CD4-positive, alpha-beta T cell treated with Interleukin-1 beta for 1 hour (primary cell): ENCODE measurements at regions not wholly inside any gene's neighbourhood (a gene's known extent, or its start where the extent isn't known, plus 50 kb on each side); places are given as distances from the start of the nearest gene placed in this dataset.
"Not testable (repeated sequence)": the region's sequence is repeated elsewhere in the genome, so short reads cannot be mapped to it uniquely, and the experiment has no call there.

Experiments
- DNase-seq, 2 donors: peaks; one replicate each; pipeline ENCODE4 v3.0.0-alpha.2; 2020 to 2022

DNA sequence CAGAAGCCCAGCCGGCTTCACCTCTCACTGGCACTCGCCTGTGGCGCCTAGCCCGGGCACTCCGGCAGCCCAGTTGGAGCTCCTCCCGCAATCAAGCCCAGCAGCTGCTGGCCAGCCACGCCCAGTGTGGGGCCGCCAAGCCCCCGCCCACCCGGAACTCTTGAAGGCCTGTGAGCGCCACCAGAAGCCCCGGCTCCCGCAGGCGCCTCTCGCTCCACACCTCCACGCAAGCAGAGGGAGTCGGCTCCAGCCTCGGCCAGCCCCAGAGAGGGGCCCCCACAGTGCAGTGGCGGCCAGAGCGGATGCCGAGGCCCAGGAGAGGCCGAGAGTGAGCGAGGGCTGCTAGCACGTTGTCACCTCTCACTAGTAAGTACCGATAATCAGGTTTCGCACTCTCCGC is 240.7 kb downstream of the TFEC start:
- DNase-seq, result no peak

DNA sequence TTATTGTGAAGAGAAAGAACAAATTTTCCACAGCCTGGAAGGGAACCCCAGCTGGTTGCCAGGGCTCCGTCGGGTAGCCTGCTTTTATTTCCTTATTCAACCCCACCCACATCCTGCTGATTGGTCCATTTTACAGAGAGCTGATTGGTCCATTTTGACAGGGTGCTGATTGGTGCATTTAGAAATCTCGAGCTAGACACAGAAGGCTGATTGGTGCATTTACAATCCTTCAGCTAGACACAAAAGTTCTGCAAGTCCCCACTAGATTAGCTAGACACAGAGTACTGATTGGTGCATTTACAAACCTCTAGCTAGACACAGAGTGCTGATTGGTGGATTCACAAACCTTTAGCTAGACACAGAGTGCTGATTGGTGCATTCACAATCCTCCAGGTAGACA is 241.1 kb downstream of the TFEC start:
- not testable (repeated sequence) for DNase-seq

DNA sequence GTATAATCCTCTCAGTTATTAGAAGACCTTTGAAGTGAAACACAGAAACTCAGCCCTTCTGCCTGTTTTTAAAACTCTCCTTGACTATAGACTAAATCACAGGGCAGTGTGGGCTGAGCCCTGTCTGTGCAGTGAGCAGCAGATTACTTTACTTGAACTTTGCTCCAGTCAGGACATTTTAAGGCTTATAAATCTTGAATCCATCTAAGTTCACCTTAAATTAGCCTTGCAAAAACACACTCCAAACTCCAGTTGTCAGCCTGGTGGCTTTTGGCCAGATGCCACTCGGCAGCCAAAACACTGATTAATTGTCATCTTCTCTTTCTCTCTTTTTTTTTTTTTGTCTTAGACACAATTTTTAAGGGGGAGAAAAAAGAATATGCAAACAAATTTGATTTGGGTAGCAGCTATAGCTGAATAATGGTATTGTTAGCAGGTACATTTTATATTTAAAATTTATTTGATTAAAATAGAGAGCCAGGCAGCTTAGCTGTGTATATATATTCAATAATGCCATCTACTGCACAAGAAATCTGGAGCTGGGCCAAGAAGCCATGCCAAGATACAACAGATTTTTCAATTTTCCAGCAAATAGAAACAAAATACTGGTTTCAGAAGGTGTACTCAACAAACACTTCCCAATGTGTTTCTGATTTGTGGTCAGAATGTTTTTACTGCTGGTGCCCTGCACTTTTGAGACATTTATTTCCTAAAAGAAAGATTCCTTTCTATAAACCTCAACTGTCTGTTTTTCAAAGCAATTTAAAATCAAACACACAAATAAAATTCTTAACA is 247.7 kb downstream of the TFEC start:
- no peak for DNase-seq

DNA sequence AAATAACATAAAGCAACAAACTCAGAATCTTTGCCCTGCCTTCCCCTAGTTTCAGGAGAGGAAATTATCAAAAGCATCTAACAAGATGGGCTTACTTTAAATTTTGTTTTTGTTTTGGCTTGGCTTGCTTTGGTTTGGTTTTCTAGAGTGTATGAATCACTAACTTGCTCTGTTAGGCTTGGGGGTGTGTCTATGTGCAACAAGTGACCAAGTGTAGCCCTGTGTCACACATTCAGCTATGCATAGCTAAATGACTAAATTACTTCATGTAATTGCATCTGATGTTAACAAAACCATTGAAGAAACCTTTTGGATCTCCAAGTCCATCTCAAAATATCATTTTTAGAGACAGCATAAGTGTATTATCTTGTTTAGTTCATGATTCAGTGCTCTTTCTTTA is 251.0 kb downstream of the TFEC start:
- no peak for DNase-seq

DNA sequence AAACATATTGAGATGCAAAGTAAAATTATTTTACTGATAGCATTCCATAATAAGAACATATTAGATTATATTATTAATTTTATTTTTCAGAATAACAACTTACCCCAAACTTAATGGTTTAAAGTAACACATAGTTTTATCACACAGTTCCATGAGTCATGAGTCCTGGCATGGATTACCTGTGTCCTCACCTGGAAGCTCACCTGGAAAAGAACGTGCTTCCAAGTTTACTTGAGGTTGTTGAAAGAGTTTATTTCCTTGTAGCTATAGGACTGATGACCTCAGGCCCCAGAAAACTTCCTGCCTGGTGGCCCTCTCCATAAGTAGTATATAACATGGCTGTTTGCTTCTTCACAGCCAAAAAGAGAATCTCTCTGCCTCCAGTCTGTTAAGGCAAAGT is 254.6 kb downstream of the TFEC start:
- DNase-seq, result no peak

DNA sequence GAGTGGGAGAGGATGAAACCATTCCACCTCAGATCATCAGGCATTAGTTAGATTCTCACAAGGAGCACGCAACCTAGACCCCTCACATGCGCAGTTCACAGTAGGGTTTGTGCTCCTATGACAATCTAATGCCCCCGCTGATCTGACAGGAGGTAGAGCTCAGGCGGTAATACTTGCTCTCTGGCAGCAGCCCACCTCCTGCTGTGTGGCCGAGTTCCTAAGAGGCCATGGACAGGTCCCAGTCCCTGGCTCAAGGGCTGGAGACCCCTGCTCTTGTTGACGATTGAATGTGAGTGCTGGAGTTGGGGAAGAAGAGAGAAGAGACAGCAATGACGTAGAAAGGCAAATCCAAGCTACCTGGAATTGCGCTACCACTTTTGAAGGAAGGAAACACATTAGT is 267.2 kb downstream of the TFEC start:
- DNase-seq, result no peak

DNA sequence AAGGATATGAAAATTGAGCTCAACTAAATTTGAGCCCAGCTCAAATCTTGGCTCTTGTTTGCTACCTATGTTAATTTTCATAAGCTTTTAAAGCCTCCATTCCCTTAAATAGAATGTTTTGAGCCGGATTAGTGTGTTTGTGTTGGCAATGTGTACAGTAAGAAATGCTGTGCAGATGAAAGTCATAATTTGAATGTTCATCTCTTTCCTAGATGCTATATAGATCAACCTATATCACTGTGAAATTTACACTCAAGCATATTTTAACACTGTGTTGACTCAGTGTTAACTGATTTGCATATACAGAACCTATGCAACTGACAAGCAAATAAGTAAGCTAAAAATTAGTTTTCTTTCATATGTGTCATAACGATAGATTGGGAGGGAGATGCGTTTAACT is 272.5 kb downstream of the TFEC start:
- no peak for DNase-seq

DNA sequence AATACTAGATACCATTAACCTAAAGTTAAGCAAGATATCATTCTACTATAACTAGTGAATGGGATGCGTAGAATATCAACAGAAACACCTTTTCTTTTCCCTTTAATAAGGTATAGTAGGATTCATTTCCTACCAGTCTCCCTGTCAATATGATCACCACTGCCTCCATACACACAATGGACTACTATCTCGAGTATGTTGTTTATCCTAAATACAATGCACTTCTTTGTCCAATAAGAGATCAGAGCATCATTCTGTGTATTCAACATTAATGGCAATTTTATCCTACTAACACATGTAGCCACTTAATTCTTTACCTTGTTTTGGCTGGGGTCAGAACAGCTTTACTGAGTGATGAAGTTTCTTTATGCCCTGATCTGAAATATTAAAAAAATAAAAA is 276.3 kb downstream of the TFEC start:
- DNase-seq, result no peak

DNA sequence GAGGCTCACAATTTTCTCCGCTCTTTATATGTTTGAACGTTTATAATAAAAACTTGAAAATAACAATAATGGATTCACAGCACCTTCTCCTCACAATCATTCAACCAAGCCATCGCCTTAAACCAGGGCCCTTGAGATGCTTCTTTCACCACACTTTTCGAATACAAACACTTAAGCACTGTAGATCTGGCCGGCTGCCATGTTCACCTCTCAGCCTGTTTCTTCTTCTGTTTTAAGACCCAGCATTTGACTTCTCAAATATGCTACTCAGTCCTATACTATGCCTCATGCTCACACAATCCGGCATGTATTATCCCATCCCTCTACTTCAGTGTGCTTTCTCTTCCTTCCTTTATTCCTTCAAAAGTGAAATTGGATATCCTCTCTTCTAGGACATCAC is 280.6 kb downstream of the TFEC start:
- no peak for DNase-seq

DNA sequence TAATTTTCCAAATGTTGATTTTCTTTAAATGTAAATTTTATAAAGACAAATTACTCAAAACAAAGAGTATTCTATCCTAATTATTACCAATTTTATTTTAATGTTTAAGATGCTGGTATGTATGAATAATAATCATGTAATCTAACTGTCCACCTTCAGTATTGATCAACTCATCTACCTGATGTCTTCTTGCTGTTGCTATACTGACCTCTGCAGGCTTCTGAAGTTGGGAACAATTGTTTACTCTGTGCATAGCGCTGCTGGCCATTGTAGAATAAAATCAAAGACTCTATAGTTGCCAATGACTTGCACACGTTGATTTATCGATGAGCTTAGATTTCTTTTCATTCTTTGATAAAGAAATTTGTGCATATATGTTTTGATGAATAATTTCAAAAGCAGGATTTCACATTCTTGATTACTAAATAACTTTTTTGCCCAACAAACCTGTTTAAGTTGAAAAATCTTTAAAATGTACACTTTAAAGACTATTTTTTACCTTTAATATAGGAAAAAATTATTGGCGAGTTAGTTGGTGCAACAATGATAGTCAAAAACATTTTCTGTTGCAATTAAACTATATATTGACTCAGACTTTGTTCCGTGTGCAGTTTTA is 282.3 kb downstream of the TFEC start:
- peak in 1 of 2 donors; percentile 16 for DNase-seq

DNA sequence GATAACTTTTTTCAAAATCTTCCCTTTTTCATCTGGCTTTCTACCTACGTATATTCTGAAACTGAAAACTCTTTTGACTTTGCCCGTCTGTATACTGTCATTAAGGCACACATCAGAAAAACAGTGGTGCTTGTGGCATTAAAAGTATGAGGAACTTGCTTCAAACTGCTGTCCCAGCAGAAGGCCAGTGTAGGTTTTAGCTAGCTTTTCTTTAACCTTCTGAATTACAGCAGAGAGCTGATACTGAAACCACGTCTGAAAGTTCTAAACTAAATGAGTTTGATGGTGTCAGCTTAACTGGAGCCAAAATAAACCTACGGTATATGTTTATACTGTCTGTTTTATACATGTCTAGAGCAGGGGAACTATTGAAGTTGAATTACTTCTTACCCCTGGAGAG is 283.4 kb downstream of the TFEC start:
- no peak for DNase-seq

DNA sequence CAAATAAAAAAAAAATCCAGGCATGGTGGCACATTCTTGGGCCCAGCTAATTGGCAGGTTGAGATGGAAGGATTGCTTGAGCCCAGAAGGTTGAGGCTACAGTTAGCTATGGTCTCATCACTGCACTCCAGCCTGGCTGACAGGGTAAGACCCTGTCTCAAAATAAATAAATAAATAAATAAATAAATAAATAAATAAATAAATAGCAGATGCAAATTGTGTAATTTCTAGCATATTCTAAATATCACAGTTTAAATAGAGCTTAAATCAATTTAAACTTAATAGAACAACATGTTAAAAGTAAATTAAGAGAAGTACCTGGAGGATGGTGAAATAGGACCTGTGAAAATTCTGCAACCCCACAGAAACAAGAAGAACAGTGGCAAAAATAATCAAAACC is 290.5 kb downstream of the TFEC start:
- DNase-seq, result no peak

DNA sequence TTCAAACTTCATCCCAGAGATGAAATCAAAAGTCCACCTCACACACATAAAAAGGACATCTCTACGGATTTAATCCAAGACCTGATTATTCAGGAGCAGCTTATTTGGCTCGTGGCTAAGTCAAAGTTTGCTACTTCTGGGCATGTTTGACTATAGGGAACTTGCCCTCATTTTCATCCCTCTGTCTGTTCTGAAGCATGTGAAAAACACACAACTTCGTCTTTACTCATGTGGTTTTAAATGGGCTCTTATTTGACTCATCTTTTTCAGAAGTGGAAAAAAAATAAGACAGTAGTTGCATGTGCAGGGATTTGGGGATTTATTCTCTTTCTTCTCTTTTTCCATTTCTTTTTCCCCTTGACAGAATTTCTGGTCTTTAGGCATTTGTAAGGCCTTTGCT is 295.9 kb downstream of the TFEC start:
- DNase-seq, result no peak

DNA sequence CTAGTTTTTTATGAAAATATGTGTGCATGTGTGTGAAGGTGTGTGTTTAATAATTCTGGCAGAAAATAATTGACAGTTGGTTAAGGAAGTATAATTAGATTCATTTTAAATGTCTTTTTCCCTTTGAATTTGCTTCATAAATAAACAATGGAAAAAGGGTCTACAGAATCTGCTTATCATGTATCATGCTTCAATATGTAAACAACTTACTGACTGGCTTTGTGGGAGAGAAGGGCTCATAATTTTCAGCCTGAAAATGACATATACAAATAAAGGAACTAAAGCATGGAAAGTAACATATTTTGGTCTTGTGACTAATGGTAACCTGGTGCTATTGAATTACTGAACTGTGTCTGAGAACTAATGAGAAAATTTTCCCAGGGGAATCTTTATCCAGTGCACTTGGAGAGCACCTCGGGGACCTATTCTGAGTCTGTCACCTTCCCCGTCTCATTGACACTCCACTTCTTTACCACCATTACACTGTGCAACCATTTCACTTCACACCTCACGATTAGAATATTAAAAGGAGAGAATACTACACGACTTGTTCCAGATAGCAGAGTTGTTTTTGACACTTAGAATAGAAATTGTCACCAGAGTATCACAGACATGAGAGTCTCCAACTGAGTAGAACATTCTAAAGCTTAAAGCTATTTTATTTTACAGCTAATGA is 298.6 kb downstream of the TFEC start:
- no peak for DNase-seq

DNA sequence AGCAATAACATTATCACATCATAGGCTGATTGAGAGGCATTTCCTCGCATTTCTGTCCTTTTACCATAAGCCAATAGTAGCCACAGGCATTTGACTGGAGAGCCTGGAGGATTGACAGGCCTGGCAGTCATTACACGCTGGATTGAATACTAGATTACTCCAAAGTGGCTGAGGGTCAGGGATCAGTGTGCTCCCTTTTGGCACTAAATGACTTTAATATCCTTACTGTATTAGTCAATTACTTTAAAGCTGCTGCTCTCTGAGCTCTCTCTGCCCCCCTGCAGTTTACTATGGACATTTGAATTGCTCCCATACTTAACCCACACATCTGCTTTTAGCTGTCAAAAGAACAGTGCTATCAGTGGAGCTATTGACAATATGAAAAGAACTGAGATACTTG is 302.0 kb downstream of the TFEC start:
- DNase-seq, result no peak

DNA sequence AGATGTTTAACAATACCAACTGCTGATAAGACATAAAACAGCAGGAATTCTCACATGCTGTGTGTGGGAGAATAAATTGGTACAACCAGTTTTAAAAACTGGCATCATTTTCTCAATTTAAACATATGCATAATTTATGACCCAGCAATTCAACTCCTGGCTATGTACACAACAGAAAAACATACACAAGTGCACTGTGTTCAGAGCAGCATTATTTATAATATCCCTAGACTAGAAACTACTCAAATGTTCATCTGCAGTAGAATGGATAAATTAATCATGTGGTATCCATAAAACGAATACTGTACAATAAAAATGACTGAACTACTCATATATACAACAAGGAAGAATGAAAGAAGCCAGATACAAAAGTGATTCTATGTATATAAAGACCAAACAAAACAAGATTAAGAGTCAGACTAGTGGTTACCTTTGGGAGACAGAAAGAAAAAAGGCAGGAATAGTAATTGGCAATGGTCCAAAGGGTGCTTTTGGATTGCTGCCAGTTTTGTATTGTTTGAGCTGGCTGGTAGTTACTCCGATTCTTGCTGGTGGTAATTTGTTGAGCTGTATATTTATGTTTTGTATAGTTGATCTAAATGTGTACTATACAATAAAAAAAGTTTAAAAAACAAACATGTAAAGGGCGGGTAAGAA is 306.0 kb downstream of the TFEC start:
- DNase-seq, result no peak

DNA sequence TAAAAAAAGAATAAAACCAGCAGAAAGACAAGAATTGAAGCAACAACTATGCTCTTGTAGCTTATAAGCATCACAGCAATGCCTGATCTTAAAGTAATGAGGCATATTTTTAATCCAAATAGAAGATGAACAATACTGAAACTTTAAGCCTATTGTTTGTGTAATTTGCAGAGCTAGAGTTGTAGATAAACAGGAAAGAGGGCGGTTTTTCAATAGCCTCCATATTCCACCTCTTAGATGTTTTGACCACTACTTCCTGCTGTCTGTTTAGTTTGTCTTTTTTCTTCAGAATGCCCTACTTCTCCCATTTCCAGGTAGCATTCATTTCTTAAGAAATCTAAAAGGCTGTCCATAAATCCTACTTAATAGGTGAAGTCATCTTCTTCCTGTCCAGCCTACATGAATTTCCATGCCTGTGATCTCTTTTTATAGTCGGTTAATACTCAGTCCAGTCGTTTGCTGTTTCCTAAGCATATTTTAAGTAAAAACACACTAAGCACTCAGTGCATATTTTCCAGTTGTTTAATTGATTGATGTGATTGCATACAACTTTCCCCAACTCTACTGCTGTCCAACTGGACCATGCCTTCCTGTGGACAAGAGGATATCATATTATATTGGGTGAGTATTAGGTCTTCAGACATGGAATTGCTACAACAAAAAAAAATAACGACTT is 308.1 kb downstream of the TFEC start:
- DNase-seq, result no peak

DNA sequence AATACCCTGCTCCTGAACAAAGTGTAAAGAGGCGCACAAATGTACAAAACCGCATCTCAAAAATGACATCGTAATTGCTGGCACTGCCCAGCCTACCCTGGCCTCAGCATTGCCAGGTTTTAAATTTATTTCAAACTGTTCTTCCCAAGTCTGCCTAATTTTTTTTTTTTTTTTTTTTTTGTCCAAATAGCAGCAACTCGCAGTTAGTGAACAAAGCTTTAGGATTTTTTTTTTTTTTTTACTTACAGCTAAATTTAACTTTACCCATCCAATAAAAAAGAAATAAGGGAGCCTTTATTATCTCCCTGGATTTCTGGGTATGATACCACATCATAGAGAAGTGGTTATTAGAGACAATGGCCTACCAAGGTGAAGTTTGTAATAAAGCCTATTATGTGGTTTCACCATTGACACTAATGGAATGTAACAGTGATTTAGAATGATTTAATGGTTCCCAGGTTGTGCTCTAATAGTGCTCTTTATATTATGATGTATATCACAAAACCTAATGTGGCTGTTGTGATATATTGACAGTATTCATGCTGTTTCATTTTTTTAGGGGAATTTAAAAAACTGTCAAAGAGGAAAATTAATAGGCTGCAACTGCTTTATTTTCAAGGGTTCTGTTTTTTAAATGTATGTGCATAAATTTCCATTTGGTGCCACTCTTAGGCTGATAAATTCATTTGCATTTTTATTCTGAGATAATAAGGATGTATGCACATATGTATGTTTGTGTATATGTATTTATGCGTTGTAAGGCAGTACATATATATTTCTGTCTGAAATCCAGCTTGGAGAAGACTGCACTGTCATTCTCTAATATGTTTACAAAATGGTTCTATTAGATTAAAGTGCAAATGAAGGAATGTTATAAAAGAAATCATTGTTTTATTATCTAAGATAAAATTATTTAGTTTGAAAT is 309.0 kb downstream of the TFEC start:
- DNase-seq, result no peak

DNA sequence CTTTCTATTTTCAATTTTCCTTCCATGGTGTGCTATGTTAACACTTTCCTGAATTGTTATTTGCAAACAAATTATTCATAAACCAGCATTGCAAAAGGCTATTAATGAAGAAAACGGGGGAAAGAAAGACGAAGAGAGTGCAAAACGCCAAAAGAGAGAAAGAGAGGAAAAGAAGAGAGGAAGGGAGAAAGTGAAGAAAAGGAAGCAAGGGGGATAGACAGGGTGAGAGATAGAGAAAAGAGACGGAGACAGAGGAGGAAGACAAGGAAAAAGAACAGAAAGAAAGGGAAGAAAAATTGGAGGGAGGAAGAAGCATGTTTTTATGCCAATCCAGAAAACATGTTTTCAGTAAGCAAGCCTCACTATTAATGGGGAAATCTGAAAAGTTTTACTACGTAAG is 310.6 kb downstream of the TFEC start:
- no peak for DNase-seq

DNA sequence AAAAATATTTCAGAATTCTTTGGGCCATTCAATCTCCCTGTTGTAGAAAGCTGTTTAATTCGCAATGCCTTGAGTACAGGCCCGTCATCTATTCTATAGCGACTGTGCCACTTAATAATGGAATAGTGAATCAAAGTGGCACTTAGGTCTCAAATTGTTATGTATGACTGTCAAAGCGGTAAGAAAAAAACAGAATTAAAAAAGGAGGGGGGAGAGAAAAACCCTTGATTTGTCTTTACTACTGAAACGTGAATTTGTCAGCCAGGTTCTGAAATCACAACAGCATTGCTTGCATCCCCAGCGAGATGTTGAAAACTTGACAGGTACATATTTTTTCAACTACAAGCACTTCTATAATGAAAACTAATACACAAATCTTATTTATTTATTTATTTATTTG is 320.9 kb downstream of the TFEC start:
- DNase-seq, result no peak

DNA sequence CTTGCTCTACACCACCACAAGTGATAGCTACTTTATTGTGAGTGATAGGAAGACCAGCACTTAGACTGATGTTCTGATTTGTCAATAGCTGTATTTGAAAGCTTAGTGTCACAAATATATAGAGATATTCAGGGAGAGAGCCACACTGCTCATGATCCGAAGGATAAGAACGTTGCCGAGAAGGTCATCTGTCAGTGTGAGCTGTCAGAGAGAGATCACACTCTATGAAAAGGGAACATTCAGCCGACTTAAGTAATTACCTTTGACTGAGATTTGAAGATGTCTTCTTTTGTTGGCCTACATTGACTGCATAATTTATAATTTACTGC is 322.6 kb downstream of the TFEC start:
- no peak for DNase-seq
